WTC11 (cell line): ENCODE measurements at regions not wholly inside any gene's neighbourhood (a gene's known extent, or its start where the extent isn't known, plus 50 kb on each side); places are given as distances from the start of the nearest gene placed in this dataset.

Source experiments
- ATAC-seq: fragments of 200-7000 bp; cut with Tn5 transposase; 2 replicates; pipeline ENCODE4 v1.10.0; 2021; ENCODE audit warnings: mild to moderate bottlenecking, moderate library complexity
- CTCF ChIA-PET: fragments of 300-600 bp; sonication (Branson Sonifier 250); formaldehyde crosslinking; loops from one replicate; lab custom pipeline; 2021; ENCODE audit warnings: antibody characterized with exemption; lab: Charles Lee
- POLR2A ChIA-PET: fragments of 350-600 bp; sonication (Branson Sonifier 250); formaldehyde crosslinking; loops from one replicate; lab custom pipeline; 2021; ENCODE audit warnings: antibody characterized with exemption; lab: Charles Lee
- DNase-seq: peaks from one replicate; pipeline ENCODE4 v3.0.0; 2021; ENCODE audit warnings: low spot score
- H3K27ac Mint-ChIP-seq: 2 replicates; pipeline ENCODE4 v1.8.0; 2021; ENCODE audit warnings: mixed read lengths
- H3K27me3 Mint-ChIP-seq: 2 replicates; pipeline ENCODE4 v1.8.0; 2021; ENCODE audit warnings: low read depth, mild to moderate bottlenecking, moderate library complexity, mixed read lengths
- H3K36me3 Mint-ChIP-seq: 2 replicates; pipeline ENCODE4 v1.8.0; 2021; ENCODE audit warnings: mixed read lengths
- H3K4me1 Mint-ChIP-seq: 2 replicates; pipeline ENCODE4 v1.8.0; 2022; ENCODE audit warnings: mixed read lengths
- H3K4me3 Mint-ChIP-seq: 2 replicates; pipeline ENCODE4 v1.8.0; 2021; ENCODE audit warnings: mild to moderate bottlenecking, moderate library complexity, mixed read lengths
- H3K9me3 Mint-ChIP-seq: 2 replicates; pipeline ENCODE4 v1.8.0; 2021; ENCODE audit warnings: mixed read lengths
- ARID4B ChIP-seq: sonication (generic); formaldehyde crosslinking; IDR thresholded peaks from 2 replicates; pipeline ENCODE4 v1.8.0; 2023; ENCODE audit warnings: missing genetic modification reagents, mild to moderate bottlenecking, borderline replicate concordance
- CTCF ChIP-seq: fragments of 200-600 bp; IDR thresholded peaks from 2 replicates; pipeline ENCODE4 v1.8.0; 2022; ENCODE audit warnings: antibody characterized with exemption
- FOXJ3 ChIP-seq: sonication (generic); formaldehyde crosslinking; IDR thresholded peaks from 2 replicates; pipeline ENCODE4 v1.9.0; 2021; ENCODE audit warnings: missing genetic modification reagents, mild to moderate bottlenecking, borderline replicate concordance
- FOXP4 ChIP-seq: sonication (generic); formaldehyde crosslinking; IDR thresholded peaks from 2 replicates; pipeline ENCODE4 v1.8.0; 2022; ENCODE audit warnings: mild to moderate bottlenecking, missing genetic modification reagents
- HMGA2 ChIP-seq: fragments of 250-450 bp; sonication (Bioruptor Pico); IDR thresholded peaks from 2 replicates; pipeline ENCODE4 v1.4.0; 2021; ENCODE audit warnings: mild to moderate bottlenecking, moderate library complexity
- KAT7 ChIP-seq: sonication (generic); formaldehyde crosslinking; IDR thresholded peaks from 2 replicates; pipeline ENCODE4 v1.8.1; 2023; ENCODE audit warnings: missing genetic modification reagents, mild to moderate bottlenecking, borderline replicate concordance
- NFYB ChIP-seq: sonication (generic); formaldehyde crosslinking; conservative IDR thresholded peaks from 2 replicates; pipeline ENCODE4 v1.8.0; 2022; ENCODE audit warnings: low read depth, missing genetic modification reagents
- PRDM15 ChIP-seq: sonication (generic); formaldehyde crosslinking; IDR thresholded peaks from 2 replicates; pipeline ENCODE4 v1.8.0; 2022; ENCODE audit warnings: missing genetic modification reagents
- TCF7 ChIP-seq: sonication (generic); formaldehyde crosslinking; IDR thresholded peaks from 2 replicates; pipeline ENCODE4 v1.8.0; 2022; ENCODE audit warnings: mild to moderate bottlenecking, low read depth, missing genetic modification reagents, moderate library complexity
- ZBTB43 ChIP-seq: sonication (generic); formaldehyde crosslinking; IDR thresholded peaks from 2 replicates; pipeline ENCODE4 v1.8.1; 2023; ENCODE audit warnings: mild to moderate bottlenecking, missing genetic modification reagents
- ZNF532 ChIP-seq: fragments of 250-450 bp; sonication (Bioruptor Pico); IDR thresholded peaks from 2 replicates; pipeline ENCODE4 v1.9.0; 2021; ENCODE audit warnings: mild to moderate bottlenecking, borderline replicate concordance

GRCh38 chr11:80958361-80958760 lies 1517.5 kb upstream of the TENM4 start:
- DNase-seq (no peak), ATAC-seq (no peak)
- peaks cover 17% of the 10 kb centered on the region for H3K4me1 Mint-ChIP-seq
- ChIA-PET POLR2A (interaction anchor here (0.7 kb wide), 1 partner anchor 106 kb away, joined by 3 read pairs; no protein-coding TSS in a partner anchor), CTCF (no interaction called here)
- H3K4me3 Mint-ChIP-seq = no peak overlapping the region
- no peaks in the 10 kb centered on the region for H3K36me3 Mint-ChIP-seq
- no peaks in the 10 kb centered on the region for H3K27me3 Mint-ChIP-seq
- no peak overlapping the region for H3K27ac Mint-ChIP-seq
- TF ChIP-seq HMGA2 = no peak
- H3K9me3 Mint-ChIP-seq = no peaks in the 10 kb centered on the region

- ChIA-PET CTCF (no interaction called here), POLR2A (no interaction called here)
- TF ChIP-seq FOXP4 (CRISPR knock-in tag) (no peak), ZBTB43 (no peak), CTCF (no peak), ZNF532 (CRISPR knock-in tag) (no peak), ARID4B (CRISPR knock-in tag) (no peak), TCF7 (no peak)
- ATAC-seq (no peak), DNase-seq (no peak)
- no peak overlapping the region for H3K27ac Mint-ChIP-seq
- no peak overlapping the region for H3K4me3 Mint-ChIP-seq
- H3K9me3 Mint-ChIP-seq = peaks cover 1% of the 10 kb centered on the region; the same call in 1 of the 2 replicates
- peaks cover 7% of the 10 kb centered on the region for H3K4me1 Mint-ChIP-seq
- no peaks in the 10 kb centered on the region for H3K36me3 Mint-ChIP-seq
- no peaks in the 10 kb centered on the region for H3K27me3 Mint-ChIP-seq
These were observed 1514.8 kb upstream of the TENM4 start for GRCh38 chr11:80955588-80955987.

GRCh38 chr11:80948781-80949180 lies 1508.0 kb upstream of the TENM4 start:
- Mint-ChIP-seq H3K27me3 (no peaks in the 10 kb centered on the region), H3K4me3 (no peak overlapping the region), H3K27ac (no peak overlapping the region), H3K36me3 (peaks cover 7% of the 10 kb centered on the region; the same call in 1 of the 2 replicates), H3K4me1 (0 out of 2 replicates have a peak, but pooled peaks cover 4% of the 10 kb centered on the region), H3K9me3 (peaks cover 18% of the 10 kb centered on the region)
- POLR2A ChIA-PET = no interaction called here
- CTCF ChIA-PET = no interaction called here
- DNase-seq = no peak
- ATAC-seq = no peak
- no peak for TF ChIP-seq NFYB
- TF ChIP-seq CTCF = no peak
- TF ChIP-seq PRDM15 (CRISPR knock-in tag) = no peak
- no peak for TF ChIP-seq FOXJ3 (CRISPR knock-in tag)
- no peak for TF ChIP-seq KAT7 (CRISPR knock-in tag)
